ENCODE measurements at regions not wholly inside any gene's neighbourhood (a gene's known extent, or its start where the extent isn't known, plus 50 kb on each side); places are given as distances from the start of the nearest gene placed in this dataset.

- TF ChIP-seq CTCF (IDR thresholded peaks at IDR 0.05) = no peak
- no peak for TF ChIP-seq POLR2A (IDR thresholded peaks at IDR 0.05)
- no peak for TF ChIP-seq EP300 (IDR thresholded peaks at IDR 0.05)
Observed at GRCh38 chr9:107942291-107942690, 452.7 kb upstream of the KLF4 start.
